ENCODE measurements at regions not wholly inside any gene's neighbourhood (a gene's known extent, or its start where the extent isn't known, plus 50 kb on each side); places are given as distances from the start of the nearest gene placed in this dataset.
"Not testable (repeated sequence)": the region's sequence is repeated elsewhere in the genome, so short reads cannot be mapped to it uniquely, and the experiment has no call there.

DNA sequence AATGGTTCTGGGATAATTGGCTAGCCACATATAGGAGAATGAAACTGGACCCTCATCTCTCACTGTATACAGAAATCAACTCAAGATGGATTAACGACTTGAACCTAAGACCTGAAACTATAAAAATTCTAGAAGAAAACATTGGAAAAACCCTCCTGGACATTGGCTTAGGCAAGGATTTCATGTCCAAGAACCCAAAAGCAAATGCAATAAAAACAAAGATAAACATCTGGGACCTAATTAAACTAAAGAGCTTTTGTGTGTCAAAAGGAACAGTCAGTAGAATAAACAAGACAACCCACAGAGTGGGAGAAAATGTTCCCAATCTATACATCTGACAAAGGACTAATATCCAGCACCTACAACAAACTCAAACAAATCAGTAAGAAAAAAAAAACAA, 524.3 kb upstream of the CADM1 start:
- DNase-seq (ENCODE audit: low read depth in 2 of 2, low spot score in 1 of 2), result not testable (repeated sequence)

DNA sequence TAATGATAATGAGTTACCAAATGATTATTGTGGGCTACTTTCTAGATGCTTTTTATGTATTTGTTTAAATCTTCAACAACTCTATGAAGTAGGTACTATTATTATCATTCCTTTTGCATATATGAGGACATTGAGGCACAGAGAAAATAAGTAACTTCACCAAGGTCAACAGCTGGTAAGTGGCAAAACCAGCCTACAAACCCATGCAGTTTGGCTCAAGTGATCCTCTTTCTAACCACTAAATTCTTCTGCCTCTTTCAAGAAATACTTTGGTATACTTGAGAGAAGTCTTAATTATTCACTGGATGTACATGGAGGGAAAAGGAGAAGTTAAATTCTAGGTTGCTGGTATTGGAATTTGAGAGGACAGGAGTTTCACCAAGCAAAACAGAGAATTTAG, 495.2 kb upstream of the CADM1 start:
- no peak for DNase-seq (ENCODE audit: low read depth in 2 of 2, low spot score in 1 of 2)

DNA sequence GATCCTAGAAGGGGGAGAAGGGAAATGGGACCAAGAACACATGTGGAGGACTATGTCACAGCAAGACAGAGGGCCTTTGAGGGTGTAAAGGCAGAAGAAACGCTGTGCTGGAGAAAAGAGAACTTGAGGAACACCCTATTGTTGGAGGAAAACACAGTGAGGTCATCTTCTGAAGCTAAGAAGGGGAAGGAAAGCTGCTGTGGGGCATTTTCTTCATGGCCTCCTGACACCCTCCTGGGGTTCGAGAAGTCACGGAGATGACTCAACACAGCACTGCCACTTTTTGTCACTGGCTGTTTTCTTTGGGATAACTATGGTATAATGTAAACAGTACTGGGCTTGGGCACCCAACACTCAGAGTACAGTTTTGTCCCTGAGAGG, 492.6 kb upstream of the CADM1 start:
- no peak for DNase-seq (ENCODE audit: low read depth in 2 of 2, low spot score in 1 of 2)

DNA sequence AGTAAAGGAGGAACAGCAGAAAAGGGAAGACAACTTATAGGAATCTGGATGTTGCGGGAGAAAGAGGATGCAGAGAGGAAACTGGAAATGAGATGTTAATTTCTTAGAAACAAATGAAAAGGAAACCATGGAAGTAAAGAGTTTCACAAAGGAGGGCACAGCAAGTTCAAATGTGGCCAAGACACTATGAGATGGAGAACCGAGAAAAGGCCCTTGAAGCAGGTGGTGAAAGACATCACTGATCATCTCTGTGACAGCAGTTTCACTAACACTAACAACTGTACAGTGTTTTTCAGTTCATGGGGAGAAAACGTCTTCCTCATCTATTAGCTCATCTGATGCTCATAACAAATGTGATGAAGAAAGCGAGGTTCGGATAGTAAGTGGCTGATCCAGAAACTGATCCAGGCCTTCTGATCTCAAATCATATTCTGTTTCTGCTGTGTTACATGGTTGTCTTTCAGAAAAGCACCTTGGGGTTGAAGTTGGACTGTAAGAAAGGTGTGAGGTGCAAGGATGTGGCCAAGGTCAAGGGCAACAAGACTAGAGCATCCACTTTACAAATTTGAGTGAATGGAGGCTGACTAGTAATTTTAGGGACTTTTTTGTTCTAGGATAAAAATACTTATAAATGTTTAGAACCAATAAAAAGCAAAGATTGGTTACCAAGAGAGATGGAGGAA, 492.1 kb upstream of the CADM1 start:
- DNase-seq (ENCODE audit: low read depth in 2 of 2, low spot score in 1 of 2), result no peak

DNA sequence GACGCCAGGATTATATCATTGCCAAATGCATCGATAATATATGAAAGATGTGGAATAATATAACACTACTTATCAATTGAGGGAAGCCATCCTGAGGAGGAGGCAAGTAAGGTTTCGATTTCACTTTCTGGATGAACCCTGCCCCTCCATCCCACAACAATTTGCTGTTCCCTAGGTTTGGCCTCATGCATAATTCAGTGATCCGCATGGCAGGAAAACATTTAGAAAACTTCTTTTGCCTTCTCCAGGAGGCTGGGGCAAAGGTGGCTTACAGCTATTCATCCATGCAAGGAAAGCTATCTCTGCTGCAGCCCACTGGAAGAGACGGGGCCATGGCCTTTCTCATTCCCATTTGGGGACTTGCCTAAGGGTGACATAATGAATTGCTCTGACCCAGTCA, 489.4 kb upstream of the CADM1 start:
- no peak for DNase-seq (ENCODE audit: low read depth in 2 of 2, low spot score in 1 of 2)

DNA sequence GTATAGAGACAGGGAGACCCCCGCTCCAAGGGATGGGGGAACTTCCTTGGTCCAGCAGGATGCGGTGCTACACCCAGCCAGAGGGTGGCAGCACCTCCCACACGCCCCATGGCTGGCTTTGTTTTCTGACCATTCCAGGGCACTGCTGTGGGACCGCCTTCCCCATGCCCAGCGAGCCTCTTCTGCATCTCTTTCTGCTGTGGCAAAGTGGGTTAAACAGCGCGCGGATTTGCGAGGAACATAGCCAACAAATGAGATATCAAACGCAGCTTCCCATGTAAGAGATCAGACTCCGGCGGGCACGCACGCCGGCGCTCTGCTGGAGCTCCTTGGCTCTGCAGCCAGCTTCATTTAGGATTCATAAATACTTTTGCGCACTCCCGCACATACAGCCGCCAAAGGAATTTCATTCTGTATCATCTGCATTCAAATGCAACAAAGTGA, 485.8 kb upstream of the CADM1 start:
- no peak for DNase-seq (ENCODE audit: low read depth in 2 of 2, low spot score in 1 of 2)

DNA sequence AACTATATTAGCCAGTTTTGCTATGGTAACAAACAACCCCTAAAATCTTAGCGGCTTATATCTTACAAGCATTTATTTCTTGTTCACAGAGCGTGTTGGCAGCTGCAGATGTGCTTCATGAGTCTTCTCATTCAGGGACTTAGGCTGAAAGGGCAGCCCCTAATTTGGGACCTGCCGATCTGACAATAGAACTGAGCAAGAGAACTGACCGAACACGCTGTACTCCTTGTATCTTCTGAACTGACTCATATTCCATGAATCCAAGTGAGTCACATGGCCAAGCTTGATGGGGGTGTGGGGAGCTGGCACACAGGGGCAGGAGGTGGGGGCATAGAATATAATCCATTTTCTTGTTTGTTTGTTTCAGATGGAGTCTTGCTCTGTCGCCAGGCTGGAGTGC, 481.7 kb upstream of the CADM1 start:
- DNase-seq (ENCODE audit: low read depth in 2 of 2, low spot score in 1 of 2), result no peak

DNA sequence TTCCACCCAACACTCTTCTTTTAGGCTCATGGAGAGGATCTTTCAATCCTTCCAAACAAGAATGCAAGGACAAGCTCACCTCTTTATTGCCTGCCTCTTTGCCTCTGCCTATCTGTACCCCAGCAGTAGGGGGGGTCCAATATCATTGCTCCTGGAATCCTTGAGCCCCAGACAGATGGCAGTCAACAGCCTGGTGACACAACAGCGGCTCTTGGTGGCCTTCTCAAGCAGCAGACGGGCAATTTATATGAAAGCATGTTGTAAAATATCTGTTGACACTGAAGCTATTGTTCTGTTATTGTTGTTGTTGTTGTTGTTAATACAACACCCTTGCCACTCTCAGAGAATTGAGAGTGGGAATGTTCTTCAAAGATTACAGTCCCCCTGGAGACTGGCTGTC, 480.0 kb upstream of the CADM1 start:
- no peak for DNase-seq (ENCODE audit: low read depth in 2 of 2, low spot score in 1 of 2)

DNA sequence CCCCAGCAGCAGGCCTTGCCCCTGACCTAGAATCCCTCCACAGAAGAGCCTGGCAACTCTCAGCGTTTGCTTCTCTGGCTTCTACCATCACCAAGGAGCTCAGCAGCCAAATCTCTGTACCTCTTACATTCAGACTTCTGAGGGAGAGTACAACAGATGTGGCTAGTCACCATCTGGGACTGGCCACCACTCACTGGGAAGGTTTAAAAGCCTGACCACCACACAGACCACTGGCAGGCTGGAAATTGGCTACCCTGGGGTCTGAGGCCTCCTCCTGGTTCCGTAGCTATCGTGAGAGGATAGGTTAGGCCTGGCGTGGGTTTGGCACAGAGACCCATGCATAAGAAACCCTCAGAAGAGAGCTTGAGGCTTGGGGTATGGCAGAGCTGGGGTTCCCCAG, 478.5 kb upstream of the CADM1 start:
- DNase-seq (ENCODE audit: low read depth in 2 of 2, low spot score in 1 of 2), result no peak

DNA sequence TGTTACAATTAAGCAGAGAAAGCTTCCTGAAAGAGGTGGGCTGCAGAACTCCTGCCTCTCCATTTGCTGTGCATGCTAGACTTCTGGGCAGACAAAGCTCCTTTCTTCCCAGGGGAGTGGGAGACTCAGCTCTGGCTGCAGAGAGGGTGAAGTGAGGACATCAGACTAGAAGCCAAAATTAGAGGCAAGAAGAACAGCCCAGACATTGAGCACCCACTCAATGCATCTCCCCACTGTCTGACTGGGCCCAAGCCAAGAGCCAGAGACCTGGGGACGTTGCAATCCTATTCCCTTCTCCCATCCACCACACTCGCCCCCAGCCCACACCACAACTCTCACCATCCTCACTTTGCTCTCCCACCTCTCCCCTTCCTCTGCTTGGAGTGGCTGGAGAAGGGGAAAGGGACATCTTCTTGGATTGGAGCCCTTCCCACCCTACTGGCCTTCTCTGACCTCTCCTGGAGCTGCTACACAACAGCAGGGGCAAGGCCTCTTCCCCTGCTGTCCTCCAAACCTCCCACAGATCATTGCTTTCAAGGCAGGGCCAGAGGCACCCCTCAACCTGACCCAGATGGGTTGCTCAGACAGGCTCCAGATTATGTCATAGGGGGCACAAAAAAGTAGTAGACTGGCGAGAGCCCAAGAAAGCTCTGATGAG, 477.7 kb upstream of the CADM1 start:
- no peak for DNase-seq (ENCODE audit: low read depth in 2 of 2, low spot score in 1 of 2)

DNA sequence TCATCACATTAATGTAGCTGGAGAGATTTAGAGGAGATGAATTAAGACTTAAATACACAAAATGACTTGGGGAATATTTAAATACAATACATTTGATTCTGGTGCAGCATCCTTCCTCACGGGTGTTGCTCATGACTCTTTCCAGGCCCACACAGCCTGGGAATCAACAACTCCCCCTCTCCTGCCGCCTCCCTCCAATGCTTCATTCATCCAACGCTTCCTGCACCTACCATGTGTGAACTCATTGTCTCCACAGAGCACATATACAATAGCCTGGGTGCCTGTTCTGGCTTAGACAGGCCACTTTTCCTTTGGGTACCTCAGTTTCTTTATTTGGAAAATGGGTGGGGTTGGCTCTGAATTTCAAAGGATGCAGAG, 476.9 kb upstream of the CADM1 start:
- DNase-seq (ENCODE audit: low read depth in 2 of 2, low spot score in 1 of 2), result no peak

DNA sequence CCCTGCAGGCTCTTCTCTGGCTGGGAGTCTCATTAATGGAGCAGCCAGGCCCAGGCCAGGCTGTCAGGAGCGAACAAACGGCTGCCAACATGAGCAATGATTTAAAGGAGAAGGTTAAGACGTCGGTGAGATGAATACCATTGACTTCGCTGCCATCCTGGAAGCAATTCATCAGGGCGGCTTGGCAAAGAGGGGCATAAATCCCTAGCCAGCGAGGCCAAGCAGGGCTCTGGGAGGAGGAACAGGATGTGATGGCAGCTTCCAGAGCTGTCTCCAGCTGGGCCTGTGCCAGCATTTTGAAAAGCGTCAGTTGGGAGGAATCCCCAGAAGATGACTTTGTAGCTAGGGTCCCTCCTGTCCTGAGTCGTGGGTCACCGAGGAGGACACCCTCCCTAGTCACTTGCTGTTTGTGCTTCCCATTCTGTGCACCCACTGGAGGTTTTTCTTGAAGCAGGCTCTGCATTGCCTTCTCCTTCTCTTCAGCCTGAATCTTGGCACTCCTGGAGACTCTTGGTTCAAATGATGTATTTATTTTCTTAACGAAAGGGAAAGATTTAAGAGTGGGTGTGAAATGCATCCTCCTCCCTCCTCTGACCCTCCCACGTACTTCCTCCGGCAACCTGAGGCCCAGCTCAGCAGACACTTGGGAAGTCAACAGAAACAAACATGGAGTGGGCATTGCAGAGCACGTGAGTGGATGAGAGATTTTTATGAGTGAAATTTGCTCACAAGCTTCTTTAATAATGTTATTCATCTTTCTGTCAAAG, 476.3 kb upstream of the CADM1 start:
- DNase-seq (ENCODE audit: low read depth in 2 of 2, low spot score in 1 of 2), result no peak

DNA sequence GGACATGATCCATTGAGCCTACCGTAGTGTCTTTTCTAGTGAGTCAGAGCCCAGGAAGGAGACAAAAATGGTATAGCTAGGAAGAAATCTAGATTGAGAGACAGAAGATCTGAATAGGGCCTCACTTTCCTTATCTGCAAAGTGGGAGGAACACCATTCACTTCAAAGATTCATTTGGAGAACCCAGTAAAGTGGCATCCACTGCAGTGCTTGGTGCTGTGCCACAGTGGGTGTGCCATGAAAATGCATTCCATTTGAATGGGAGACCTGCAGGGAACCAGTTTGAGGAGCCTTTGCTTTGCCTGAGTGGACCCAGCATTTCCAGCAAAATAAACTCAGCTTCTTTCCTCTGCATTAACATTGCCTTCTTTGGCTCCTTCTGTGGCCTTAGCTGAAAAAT, 470.5 kb upstream of the CADM1 start:
- no peak for DNase-seq (ENCODE audit: low read depth in 2 of 2, low spot score in 1 of 2)

DNA sequence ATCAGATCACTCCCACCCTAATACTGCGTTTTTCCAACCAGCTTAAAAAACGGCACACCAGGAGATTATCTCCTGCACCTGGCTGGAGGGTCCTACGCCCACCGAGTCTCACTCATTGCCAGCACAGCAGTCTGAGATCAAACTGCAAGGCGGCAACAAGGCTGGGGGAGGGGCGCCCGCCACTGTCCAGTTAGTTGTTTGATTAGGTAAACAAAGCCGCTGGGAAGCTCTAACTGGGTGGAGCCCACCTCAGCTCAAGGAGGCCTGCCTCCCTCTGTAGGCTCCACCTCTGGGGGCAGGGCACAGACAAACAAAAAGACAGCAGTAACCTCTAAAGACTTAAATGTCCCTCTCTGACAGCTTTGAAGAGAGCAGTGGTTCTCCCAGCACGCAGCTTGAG, 463.0 kb upstream of the CADM1 start:
- not testable (repeated sequence) for DNase-seq (ENCODE audit: low read depth in 2 of 2, low spot score in 1 of 2)

DNA sequence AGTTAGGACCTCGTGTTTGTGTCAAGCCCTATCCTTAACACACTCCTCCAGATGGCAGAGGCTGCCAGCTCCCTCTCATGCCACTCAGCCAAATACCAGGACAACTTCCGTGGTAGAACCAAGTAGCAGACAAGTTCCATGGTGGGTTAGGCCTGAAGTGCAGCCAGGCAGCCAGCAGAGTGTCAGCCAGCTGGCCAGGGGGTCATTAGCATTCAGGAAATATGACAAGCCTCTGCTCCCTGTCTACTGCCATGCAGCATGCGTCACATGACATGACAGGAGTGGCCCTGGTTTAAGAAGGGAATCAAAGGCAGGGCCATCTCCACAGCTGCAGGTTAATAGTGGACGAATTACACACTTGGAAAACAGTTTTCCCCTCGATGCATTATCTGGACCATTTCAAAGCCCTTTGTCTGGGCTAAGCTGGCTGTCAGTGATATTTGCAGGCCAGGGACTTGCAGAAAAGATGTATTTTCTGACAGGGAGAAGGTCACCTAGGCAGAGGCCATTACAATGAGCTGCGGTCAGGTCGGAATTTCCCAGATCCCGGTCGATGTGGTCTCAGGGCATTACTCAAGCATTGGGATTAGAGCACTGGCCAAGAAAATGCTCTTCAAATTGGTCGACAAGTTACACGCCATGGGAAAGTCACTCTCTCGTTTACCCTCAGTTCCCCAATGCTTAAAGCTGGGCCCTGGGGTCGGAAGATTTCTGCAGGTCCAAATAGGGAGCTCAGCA, 461.7 kb upstream of the CADM1 start:
- no peak for DNase-seq (ENCODE audit: low read depth in 2 of 2, low spot score in 1 of 2)

DNA sequence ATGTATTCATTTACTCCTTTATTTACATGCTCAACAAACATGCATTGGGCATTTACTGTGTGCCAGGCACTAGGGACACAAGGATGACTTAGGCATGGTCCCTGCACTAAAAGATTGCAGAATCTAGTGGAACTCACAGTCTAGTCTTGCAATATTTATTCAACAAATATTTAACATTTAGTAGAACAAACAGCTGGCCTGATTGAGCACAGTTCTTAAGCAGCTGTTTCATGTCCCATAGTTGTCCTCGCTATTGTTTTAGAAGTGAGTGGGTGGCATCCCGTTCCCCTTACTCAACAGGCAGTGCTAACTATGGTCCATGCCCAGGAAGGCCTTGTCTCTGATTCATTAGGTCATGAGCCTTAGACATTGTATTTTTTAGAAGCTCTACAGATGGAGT, 459.9 kb upstream of the CADM1 start:
- DNase-seq (ENCODE audit: low read depth in 2 of 2, low spot score in 1 of 2), result no peak

DNA sequence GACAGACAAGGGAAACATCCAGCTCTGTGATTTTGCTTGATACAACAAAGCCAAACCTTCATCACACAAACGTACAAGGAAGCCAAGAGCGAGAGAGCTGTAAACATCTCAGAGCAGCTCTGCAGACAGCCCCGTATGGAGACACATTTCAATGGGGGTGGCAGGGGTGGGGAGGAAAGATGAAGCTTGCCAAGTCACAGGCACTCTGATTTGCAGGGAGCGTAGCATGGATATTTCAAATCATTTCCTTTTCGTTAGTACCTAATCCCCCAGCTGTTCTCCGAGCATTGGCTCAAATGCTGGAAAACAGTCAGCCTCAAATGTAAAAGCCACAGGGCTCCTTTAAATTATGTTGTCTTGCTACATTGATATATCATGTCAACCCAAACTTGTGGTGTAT, 458.9 kb upstream of the CADM1 start:
- DNase-seq (ENCODE audit: low read depth in 2 of 2, low spot score in 1 of 2), result no peak

DNA sequence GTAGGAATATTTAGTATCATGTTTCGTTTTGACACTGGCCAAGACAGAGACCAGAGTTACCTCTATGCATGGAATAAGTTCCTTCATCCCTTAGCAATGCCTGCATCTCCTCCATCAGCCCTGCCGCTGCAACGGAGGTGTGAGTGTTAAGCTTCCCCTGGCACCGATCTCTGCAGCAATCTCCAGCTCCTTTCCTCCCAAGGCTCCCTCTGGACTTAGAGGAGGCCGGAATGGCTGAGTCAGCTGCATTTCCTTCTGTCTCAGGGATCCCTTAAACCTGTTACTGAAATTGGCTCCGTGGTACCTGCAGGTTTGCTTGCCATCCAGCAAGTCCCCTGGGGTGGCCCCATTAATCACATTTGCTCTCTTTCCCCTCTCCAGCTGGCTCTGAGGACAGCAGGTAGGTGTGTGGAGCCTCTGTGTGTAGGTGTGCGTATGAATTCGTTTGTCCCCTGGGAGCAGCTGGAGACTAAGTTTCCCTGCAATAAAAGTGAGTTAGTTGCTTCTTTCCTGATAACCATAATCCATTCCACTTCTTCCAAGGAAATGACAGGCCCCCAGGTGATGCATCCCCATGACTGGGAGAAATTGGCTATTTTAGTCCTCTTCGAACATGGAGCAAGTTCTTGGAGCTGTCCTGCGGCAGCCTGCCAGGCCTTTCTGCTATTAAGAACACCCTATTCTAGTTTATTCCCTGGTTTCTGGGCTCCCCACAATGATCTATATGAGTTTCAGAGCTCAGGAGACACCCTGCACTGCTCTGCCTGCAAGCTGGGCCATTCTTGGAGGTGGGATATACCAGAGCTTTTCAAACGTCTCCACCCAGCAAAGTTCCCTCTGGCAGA, 457.2 kb upstream of the CADM1 start:
- no peak for DNase-seq (ENCODE audit: low read depth in 2 of 2, low spot score in 1 of 2)

DNA sequence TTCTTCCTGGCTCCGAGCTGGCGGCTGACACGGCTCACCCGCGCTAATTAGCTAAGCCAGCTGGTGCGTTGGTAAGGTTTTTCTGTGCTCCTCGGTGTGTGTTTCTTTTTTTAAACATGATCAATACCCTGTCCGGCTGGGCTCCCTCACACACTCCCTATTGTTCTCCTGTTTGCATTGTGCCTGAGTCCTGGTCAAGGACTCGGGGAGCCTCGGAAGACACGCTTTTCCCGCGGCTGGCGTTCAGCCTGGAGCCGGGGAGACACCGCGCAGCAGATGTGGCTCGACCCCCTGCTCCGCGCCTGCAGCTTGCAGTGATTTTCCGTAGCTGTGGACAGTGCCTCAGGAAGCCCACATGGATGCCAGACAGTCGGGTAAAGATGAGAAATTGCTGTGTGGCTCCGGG, 454.9 kb upstream of the CADM1 start:
- DNase-seq (ENCODE audit: low read depth in 2 of 2, low spot score in 1 of 2), result no peak

DNA sequence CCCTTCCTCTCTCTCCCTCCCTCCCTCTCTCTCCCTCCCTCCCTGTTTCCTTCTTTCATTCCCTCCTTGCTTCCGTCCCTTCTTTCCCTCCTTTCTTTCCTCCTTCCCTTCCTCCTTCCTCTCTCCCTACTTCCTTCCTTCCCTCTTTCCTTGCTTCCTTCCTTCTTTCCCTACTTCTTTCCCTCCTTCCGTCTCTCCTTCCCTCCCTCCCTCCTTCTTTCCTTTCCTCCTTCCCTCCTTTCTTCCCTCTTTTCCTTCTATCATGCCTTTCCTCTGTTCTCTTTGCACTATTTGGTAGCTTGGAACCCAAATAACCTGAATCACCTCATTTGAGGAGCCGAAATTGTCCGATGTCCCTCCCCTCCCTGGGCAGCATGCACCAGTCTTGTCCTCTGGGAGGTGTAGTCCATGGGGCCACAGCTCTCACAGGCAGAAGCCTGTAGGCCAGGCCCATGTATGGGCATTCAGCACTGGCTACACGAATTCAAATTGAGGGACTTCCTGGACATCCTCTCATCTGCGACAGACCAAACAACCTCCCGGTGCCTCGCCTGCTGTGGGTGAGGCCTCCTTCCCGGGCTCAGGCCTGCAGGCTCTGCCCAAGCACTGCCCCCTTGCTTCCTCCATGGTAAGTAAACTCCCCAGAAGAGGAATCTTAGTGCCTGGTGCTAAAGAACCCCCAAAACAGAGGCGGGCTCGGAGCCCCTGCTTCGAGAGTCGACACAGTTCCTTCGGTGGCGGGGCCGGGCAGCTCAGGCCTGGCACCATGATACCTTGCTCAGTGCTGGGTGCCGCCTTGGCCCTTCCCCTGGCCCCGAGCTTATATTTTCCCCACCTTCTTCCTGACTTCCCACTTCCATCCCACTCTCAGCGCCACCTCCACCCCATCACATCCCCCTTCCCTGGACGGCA, 454.1 kb upstream of the CADM1 start:
- DNase-seq (ENCODE audit: low read depth in 2 of 2, low spot score in 1 of 2), result no peak
